NCI-H460 (cell line): ENCODE measurements at regions not wholly inside any gene's neighbourhood (a gene's known extent, or its start where the extent isn't known, plus 50 kb on each side); places are given as distances from the start of the nearest gene placed in this dataset.

Source experiments
- DNase-seq: peaks from one replicate; pipeline ENCODE4 v3.0.0-alpha.2; 2016; ENCODE audit warnings: low read depth; ENCODE audit errors: extremely low read depth

DNA sequence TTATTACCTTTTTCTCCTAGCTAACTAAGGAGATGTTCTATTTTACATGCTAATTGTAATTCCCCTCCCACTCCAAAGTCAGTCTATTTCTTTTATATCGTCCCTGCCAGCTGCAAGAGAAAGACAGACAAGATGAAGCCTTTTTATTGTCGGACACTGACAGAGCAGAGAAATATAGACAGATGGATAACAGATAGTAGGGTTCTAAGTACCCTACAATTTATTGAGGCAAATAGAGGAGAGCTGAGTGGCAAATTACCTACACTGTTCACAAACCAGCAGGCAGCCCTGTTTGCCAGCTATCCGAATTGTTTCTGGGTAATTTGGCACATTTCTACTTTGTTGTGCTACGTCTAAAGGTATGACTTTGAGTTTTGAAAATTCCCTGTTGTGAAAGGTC, 392.3 kb upstream of the ZNF717 start:
- no peak for DNase-seq

GRCh38 chr3:76178412-76178811, 393.1 kb upstream of the ZNF717 start:
- no peak for DNase-seq

DNA sequence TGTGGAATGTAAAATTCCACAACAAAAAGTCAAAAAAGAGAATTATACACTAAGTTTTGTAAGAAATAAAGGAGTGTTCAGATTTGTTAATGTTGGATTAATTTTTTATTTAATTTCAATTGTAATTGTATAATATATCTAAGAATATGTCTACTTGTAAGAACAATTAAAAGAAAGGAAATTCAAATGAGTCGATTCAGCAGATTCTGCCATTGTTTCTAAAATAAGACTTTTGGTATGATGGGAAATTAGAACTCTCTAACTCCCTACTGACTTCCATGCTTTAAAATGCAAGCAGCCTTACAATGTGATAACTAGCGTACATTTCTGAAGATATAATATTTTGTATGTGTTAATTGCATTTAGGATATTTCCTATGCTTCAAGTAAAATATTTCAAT, 395.9 kb upstream of the ZNF717 start:
- DNase-seq: no peak

DNA sequence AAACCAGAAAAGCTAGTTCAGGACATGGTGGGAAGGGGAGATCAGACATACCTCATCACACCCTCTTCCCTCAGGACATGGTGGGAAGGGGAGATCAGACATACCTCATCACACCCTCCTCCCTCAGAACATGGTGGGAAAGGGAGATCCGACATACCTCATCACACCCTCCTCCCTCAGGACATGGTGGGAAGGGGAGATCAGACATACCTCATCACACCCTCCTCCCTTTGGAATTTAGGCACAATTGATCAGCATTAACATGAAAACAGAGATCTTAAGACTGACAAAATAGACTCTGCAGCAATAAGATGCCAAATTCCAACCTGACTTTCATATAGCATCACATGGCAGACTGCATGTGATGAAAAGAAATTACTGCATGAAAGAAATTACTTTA, 412.7 kb upstream of the ZNF717 start:
- DNase-seq: no peak

DNA sequence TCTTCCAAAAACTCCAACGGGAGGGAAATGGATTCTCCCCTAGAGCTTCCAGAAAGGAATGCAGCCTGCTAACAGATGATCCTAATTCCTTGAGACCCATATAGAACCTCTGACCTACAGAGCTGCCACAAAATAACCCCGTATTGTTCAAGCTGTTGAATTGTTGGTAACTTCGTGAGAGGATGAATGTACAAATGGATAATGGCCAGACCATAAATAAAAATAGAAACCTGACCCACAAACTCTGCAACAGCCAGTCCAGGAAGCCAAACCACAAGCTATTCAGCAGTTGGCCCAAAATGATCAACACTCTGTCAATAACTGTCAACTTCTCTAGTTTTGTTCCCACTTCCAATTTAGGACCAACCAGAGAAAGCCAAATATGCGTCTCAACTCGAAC, 414.0 kb upstream of the ZNF717 start:
- no peak for DNase-seq

GRCh38 chr3:76203578-76203977, 418.2 kb upstream of the ZNF717 start:
- no peak for DNase-seq

DNA sequence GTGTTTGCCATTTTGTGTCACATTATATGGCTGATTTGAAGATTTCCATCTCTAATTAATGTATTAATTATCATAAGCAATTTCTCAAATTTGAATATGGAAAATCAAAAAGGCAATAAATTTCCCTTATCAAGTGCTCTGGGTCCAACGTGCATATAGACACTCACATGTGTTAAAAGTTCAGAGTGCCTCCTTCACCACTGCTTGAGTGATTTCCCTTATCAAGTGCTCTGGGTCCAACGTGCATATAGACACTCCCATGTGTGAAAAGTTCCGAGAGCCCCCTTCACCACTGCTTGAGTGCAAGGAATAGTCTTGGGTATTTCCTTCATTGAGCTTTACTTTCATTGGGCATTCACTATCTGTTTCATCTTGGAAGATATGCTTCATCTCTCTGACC, 421.0 kb upstream of the ZNF717 start:
- no peak for DNase-seq

- DNase-seq: no peak
These were observed 427.3 kb upstream of the ZNF717 start for GRCh38 chr3:76212679-76213078.

GRCh38 chr3:76222201-76222600, 436.9 kb upstream of the ZNF717 start:
- DNase-seq: no peak

- DNase-seq: no peak
These were observed 445.9 kb upstream of the ZNF717 start for GRCh38 chr3:76231258-76231657.

GRCh38 chr3:76242886-76243753, 457.8 kb upstream of the ZNF717 start:
- no peak for DNase-seq

- DNase-seq: no peak
These were observed 459.7 kb upstream of the ZNF717 start for GRCh38 chr3:76245073-76245472.

DNA sequence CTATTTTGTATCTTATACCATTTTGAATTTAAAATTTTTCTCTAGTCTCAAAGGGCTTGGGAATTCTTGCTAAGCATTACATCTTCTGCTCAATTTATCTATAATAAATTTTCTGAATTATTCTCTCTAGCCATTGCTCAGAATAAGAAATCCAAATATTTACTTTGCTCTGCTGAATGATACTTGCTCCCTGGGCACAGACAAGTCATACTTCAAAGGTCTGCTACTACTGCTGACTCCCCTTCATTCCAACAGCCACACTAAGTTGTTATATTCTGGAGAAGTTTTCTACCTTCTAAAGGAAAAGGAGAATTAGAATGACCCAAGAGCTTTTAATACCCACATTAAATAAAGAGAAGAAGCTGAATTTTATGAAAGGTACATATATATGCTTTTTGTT, 460.3 kb upstream of the ZNF717 start:
- DNase-seq: no peak

- DNase-seq: no peak
These were observed 479.1 kb upstream of the ZNF717 start for GRCh38 chr3:76264496-76264895.

DNA sequence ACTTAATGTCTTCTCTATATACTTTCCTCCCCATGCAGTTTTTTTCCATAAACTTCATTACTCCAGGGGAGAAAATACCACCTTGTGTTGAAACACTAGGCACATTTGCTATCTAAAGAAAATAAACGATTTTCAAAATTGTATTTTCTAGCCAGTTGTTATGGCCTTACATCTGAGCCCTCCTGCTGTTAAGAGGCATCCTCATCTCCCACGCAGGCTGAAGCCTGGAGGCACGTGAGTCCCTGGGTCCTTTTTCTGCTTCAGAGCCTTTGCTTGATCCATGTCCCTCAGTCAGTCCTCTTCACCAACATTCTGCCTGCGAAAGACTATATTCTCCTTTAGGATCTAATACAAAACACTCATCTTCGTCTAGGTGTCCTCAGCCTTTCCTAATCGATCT, 479.6 kb upstream of the ZNF717 start:
- DNase-seq: no peak

- no peak for DNase-seq
These were observed 481.2 kb upstream of the ZNF717 start for GRCh38 chr3:76266511-76266910.

DNA sequence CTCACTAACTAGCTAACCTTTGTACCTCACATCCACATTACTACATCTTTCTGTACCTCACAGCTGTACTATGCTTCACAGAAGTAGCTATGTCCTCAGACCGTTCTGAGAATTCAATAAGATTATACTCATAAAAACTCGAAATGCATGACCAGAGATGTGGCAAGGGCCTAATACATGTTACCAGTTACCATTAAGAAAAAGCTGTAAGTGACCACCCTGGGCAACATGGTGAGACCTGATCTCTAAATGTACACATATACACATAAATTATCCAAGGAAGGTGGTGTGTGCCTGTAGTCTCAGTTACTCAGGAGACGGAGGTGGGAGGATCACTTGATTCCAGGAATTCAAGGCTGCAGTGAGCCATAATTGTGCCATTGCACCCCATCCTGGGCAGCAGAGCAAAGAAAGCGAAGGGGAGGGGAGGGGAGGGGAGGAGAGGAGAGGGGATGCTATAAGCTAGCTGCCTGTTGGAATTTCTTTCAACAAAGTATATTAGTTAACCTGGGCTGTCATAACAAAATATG, 482.6 kb upstream of the ZNF717 start:
- DNase-seq: no peak

GRCh38 chr3:76293856-76294255, 508.5 kb upstream of the ZNF717 start:
- DNase-seq: no peak

DNA sequence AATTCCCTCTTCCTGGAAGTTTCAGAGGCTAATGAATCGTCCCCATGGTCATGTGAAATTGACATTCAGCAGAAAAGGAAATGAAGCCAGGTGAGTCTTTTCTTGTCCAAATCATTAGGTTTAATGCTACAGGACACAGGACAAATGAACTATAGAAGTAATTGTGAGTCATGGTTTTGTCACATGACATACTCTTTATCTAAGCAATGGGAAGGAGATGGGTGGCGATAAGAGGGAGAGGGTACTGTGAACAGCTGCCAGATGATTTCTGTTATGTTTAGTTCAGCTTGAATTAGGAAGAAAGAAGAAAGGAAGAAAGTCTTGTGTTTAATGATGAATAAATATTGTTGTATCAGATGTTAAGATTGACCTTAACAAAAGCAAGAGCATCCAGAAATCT, 515.4 kb upstream of the ZNF717 start:
- DNase-seq: no peak

GRCh38 chr3:76307556-76307955, 522.2 kb upstream of the ZNF717 start:
- no peak for DNase-seq

DNA sequence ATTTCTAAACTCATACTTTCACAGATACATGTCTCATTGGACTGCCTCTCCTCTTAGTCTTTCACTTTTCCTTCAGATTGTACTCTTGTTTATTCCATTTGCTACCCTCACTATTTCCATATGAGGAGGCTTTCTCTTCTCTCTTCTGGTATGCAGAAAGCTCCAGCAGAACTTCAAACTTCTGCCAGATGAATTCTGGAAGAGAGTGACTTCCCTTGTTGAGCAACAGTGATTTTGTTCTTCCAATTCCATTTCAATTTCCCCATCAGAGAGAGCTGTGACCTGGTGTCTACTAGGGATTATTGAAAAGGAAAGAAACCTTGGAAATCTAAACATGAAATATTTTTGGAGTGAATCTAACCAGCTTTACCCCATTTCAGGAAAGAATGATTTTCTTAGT, 523.2 kb upstream of the ZNF717 start:
- no peak for DNase-seq

DNA sequence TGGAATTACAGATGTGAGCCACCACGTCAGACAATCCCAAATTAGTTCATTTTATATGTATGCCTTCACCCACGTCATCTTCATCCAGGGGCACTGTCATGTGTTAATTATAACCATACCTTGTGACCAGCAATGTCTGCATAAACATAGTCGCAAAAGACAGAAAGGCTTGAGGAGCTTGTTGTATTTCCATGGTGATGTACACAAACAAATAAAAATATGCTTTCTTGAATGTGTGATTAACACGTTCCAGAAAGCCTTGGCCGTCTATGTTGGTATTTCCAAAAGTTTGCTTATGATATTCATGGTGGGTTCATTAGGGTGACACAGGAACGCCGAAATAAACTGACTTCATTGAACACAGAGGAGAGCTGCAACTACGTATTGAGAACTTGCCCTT, 524.7 kb upstream of the ZNF717 start:
- DNase-seq: no peak

DNA sequence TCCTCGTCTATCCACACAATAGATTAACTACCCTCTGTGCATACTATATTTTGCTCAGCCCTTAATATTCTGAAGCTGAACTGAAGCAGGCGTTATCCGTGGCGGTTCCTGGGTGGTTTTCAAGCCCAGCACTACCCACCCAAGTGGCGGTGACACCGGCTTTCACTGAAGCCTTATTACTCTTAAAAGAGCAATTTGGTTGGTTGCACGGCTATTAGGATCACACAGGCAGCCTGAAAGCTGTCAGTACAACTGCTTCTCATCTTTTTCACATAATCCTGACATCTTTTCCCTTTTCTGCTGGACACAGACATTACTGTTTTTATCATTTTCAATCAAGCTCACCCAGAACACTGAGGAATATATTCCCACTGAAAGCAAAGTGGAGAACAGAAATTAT, 525.3 kb upstream of the ZNF717 start:
- DNase-seq: no peak
